DMS153 treated with DMSO at 0.1 percent for 48 hours (cell line): ENCODE measurements at regions not wholly inside any gene's neighbourhood (a gene's known extent, or its start where the extent isn't known, plus 50 kb on each side); places are given as distances from the start of the nearest gene placed in this dataset.
A peak's percentile ranks its signal among the peaks of the same experiment; 100 is the strongest.

Experiments used
- DNase-seq: peaks from one replicate; lab custom pipeline; 2025; ENCODE audit not compliant: unreplicated experiment; lab: John Stamatoyannopoulos, UW

DNA sequence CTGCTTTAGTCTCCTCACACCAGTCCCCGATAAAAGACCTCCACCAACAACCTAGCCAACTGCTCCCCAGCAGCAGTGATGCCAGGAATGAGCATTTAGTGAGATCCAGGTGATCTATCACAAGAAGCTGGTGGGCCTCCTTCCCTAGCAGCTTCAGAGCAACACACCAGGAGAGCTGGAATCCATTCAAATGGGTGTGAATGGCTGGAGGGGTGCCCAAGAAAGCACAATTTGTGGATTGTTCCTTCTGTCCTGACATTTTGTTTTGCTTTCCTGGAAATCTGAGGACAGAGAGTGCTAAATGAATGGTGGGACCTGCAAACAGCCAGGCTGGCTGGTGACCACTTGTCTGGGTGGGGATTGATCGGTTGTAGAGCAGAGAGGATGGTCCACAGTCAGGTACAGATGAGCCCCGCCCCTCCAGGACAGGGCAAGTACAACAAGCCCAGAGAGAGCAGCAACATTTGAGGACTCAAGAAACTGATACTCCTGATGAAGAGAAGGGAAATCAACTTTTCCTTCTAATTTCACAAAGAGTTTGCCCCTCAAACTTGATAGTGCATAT, 316.8 kb downstream of the VPS13C start:
- no peak for DNase-seq

DNA sequence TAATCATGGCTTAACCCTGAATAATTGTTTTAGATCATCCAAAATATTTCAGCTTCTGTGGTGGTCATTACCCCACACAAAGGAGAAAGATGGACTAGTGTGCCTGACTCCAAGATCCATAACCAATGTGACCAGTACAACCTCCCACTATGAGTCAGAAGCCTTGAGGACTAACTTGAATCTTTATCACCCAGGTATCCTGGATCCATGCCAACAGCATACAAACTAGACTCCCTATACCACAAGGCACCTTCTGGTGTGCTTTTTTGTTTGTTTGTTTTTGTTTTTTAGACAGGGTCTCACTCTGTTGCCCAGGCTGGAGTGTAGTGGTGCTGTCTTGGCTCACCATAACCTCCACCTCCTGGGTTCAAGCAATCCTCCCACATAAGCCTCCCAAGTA, 317.7 kb downstream of the VPS13C start:
- DNase-seq = no peak

DNA sequence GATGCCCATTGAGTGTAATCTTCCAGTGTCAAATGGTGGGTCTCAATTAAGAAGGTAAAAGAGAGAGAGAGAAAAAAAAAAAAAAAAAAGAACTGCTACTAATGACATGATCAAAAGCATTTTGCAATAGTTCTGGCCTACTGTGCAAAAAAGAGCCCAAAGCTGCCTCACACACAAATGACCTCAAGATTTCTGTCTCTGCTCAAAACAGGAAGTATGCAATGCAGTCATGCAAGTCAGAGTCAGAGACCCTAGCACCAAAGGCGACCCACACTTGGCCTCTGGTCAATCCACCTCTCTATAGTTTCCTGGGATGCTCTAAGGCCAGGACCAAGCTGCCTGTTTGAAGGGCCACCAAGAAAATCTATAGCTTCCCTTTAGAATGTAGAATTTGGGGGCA, 323.5 kb downstream of the VPS13C start:
- no peak for DNase-seq

DNA sequence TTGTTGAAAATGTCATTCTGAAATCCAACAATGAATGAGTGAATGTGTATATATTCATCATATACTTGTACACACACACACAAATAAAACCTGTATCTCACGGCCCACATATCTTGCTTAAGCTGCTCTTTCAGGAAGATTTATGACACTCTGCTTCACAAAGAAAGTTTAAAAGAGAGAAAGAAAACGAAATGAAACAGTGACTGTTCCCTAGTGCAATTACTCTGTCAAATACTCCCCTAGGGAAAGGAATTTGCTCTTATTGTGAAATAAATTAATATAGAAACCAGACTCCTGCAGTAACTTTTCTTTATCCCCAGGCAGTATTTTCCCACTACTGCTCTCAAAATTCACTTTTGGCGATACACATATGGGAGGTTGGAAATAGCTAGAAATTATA, 329.1 kb downstream of the VPS13C start:
- no peak for DNase-seq

DNA sequence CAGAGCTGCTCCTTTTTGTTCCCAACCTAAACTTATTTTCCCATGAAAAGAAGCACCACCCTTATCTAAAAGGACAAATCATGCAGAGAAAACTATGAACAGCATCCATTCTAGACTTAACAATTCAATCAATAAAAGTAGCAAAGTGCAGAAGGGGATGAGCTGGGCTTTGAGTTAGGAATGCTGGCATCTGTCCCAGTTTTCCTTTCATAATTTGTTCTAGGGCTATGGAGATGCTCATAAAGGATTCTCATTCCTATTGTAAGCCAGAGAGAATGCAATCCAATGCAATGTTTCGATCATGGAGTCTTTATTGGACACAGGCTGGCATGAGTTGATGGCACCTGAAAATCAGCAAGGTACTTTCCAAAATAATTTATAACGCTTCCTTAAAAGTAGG, 330.6 kb downstream of the VPS13C start:
- DNase-seq = no peak

DNA sequence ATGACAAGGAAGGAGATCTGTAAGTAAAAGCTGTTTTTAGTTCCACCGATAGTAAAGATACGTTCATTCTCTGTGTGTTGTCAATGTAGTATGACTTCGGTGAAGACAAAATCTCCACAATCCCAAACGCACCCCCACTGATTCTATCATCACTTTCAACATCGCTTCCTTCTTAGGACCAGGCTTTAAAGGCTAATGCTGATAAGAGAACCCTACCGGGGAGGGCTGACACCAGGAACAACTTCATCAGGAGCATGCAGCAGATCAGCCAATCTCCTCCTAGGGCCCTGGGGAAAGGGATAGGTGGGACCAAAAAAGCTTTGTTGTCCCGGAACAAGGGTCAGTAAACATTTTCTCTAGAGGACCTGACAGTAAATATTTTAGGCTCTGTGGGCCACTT, 334.1 kb downstream of the VPS13C start:
- no peak for DNase-seq

DNA sequence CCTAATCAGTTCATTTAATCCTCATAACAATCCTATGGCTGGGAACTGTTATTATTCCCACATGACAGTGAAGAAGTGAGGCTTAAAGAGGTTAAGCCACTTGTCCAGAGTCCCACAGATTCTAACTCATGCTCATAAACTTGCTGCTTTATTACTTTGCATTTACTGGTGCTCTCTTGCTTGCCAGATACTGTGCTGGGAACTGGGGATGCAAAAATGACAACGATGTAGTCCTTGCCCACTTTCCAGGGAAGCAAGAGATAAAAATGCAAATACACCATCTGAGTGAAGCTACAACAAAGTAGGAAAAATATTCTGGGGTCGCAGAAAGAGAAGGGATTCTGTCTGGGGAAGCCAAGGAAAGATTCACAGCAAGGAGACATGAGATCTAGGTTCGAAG, 335.0 kb downstream of the VPS13C start:
- no peak for DNase-seq

DNA sequence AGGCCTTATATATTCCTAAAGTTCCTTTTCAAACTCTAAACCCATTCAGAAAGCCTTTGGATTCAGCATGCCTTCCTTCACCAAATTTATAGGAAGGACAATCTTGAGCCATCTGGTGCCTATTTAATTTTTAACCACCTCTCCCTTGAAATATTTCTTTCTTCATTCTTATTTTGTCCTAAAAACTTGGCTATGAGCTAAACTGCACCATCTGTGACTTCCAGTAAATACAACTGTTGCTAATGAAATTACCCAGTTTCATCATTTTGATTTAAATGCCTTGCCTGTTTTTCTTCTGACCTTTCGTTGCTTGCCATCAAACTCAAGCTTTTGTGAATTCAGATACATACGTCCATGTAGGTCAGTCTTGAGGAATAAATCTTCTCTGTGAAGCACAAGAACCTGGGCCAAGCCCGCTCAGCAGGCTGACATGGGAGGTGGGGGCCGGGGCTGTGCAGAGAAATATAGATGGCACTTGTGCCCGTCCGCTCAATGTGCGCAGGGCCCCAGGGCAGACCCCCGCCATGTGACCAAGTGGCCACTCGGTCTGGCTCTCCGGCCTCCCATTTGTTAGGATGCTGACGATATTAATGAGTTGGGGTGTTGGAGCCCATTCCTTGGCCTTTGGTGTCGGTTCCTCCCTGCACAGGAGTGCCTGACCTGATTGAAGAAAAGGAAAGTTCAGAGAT, 335.9 kb downstream of the VPS13C start:
- no peak for DNase-seq

DNA sequence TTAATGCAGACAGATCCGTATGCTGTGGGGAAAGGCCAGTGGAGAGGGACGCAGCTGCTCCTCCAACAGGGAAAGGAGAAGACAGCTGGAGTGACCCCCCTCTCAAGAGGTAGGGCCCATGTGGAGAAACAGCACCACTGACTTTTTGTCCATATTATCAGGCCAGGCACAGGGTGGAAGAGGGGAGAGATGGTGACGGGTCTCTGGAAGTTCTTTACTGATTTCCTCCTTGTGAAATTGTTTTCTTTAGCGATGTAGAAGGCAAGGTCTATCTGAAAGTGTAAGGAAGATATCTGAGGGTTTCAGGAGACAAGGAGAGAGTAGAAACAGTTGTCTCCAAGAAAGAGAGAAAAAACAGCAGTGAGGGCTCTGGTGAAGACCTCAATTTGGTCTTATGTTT, 338.8 kb downstream of the VPS13C start:
- DNase-seq = no peak

DNA sequence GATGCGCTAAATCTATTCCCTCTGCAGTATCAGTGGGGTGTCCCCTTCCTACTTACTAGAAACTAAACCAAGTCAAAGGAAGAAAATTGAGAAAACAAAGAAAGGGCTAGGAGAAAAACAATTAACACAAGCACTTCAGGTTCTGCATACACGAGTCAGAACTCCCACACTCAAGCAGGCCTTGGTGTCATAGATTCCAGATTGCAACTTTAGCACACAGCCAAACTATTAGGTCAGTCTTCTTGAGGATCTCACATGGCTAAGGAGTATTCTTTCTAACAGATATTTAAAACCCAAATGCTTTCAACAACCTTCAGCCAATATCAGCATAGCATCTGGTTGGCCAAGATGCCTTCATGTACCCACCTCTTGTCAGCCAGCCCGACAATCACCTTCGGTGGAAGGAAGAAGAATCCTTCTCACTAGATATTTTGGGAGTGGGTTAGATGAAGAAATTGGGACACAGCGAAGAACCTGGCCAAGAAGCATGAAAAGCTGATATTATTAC, 340.0 kb downstream of the VPS13C start:
- no peak for DNase-seq

DNA sequence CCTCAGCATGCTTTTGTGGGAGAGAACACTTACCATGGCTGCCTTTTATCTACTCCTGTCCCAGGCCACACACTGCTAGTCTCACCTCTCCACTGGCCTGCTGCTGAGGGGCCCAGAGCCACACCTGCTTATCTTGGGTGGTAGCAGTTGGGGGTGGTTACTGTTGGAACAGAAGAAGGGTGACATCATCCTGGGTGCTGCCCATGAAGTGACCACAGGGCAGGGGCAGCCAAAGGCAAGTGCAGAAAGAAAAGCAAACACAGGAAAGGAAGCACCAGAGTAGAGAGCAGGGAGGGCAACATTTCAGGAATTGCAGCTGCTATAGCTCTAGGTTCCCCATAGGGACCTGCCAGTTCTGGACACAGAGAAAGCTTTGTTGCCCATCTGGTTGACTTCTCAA, 345.2 kb downstream of the VPS13C start:
- DNase-seq = no peak

DNA sequence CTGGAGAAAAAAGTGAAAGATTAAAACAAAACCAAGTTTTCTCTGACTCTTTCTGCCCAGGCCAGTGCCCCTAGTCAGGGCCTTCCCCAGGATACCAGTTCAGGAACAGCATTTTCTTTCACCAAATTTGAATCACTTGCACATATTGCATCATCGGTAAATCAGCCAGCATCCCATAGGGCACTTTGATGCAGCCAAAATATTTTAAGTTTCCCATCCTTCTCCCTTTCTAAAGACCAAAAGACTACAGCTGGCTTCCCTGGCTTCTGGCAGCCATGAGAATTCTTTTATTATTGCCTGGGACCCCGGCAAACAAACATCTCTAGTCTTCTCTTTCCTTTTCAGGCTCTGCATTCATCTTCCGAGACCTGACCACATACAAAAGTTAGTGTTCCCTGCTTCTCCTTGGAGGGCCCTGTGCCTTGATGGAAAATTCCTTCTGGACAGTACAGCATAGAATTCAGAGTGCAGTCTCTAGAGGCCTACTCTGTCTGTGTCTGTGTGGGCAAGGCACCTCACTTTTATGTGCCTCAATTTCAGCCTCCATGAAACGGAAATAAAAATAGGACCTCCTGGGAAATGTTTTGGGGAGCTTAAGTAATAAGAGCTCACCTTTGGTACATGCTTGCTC, 348.0 kb downstream of the VPS13C start:
- no peak for DNase-seq

DNA sequence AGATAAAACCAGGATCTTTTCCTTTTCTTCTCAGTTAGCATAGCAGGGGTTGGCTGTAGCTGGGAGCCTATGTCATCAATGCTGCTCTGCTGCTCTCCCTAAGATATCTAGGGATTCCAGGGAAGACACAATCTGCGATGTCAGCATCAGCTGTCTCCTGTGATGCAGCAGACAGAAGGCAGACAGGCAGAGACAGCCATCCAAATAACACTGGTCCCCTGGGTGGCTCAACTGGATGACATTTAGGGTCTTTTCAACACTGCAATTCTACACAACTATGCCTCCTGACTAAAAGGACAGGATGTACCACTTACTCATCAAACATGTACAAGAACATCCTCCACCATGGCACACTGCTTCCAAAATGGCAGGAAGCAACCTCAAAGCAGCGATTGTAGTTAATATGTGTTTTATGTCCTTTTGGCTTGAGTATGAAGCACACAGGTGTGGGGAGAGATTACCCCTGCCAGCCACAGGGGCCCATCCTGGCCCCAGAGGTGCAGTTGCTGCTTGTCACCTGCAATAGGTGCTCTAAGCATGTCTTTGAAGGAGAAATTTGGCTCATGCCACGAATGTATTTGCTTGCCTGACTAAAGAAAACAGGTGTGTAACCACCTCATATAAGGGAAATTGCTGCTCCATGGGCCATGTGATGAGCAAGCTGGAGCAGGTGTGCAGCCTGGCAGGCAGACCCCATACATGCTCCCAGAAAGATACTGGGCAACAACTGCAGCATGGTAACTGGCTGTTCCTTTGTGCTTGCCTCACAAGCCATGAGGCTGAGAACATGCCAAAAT, 357.8 kb downstream of the VPS13C start:
- peak; percentile 2 for DNase-seq

DNA sequence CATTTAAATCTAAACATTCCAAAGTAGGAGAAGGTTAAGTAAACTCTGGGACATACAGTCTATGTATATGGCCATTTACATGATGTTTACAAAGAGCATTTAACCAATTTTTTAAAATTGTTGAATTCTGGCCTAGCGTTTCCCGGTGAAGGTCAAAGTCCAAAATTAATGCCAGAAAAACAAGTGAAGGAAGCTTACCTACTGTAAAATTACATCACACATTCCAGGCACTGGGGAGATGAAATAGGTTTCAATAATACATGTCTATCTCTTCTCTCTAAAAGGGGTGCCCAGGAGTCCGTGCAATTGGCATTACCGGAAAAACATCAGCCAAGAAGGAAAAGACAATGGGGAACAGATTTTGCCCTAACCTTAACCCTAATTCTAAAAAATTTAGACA, 358.8 kb downstream of the VPS13C start:
- DNase-seq = no peak

DNA sequence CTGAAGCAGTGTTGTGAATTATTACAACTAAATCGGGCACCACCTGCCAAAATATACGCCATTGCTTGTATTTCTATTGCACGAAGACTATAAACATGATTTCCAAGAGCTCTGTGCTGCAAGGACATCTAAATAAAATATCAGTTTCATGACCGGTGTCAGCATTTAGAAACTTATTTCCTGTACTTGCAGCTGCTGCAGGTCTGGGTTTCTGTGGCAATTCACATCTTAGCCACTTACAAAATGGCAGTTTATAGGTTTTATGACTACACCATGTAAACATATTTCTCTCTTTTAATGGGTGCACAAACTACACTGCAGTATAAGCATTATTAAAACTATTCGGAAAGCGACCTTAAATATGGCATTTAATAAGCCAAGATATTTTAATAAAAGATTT, 359.4 kb downstream of the VPS13C start:
- peak; percentile 5 for DNase-seq

DNA sequence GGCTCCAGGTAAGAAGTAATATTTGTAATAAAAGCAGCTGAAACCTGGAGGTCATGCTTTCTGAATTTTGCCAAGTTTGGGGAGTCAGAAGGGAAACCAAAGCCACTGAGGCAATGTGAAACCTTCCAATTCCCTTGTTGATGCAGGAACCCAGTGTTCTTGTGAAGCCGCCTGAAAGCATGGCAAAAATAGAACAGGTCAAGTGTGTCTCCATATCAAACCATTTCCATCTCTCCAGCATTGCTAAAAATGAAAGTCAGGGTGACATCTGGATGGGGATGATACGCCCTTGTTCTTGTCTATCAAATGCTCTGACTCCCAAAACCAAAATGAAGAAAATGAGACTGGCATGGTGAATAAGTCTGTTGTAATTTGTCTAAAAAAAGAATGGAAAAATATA, 362.5 kb downstream of the VPS13C start:
- no peak for DNase-seq

DNA sequence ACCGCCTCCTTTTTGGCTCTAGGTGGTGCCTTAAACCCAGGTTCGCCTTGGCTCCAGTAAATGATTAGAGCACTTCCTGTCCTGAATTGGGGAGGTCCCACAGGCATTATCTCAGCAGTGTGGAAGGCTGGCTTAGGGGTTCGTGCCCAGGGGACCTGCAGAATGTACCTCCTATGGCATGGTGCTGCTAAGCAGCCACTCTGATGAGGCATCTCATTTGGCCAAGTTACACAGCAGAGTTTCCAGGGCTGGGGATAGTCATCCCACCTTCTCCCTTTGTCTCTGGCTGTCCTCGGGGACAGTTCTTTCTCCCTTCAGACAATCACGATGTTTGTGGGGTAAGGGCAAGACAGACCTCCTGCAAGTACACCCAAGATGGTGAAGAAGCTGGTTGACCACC, 371.2 kb downstream of the VPS13C start:
- no peak for DNase-seq

DNA sequence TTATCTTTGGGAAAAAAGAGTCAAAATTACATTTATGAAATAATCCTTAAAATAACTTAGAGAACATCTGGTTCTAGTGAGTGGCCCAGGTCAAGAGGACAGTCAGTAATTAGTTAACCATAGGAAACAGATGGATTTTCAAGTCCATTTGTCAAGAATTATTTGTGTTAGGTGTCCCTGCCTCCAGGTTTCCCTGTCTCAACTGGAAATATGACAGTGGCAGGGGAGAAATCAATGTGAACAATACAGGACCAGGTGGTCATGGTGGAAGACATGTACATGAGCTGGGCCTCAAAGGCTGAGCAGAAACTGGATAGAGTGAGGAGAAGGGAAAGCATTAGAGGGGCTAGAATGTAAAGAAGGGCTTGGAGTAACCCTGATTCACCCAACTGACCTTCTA, 372.6 kb downstream of the VPS13C start:
- DNase-seq = no peak

DNA sequence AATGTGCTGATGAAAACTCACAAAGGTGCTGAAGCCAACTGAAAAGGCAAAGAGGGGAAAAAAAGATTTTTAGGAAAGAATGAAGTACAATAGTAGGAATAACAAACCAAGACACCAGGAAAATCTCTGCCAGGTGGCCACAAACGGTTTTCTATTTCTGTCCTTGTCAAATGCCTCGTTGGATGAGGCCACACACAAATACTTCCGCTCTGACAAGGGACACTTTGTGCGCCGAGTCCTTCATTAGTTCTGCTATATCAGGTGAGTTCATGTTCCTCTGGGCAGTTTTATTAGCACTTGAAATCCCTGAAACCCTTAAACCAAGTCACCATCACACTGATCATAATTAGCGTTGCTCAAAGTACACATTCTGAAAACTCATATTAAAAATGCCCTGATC, 373.1 kb downstream of the VPS13C start:
- DNase-seq = no peak

DNA sequence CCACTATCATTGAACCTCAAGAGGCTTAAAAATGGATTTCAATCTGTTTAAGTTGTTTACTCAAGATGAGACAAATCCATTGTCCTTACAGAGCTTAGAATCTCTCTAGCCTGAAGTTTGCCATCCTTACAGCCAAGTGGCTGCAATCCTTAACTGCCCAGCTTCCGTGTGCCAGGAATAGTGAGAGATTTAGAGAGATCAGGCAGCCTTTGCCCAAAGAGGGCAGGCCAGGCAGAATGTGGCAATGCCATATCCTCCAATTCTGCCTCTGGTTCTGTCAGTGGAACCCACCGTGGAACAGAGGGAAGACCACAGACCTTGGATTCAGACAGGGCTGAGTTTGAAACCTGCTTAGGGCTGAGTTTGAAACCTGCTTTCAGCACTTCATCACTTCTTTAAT, 374.3 kb downstream of the VPS13C start:
- no peak for DNase-seq

DNA sequence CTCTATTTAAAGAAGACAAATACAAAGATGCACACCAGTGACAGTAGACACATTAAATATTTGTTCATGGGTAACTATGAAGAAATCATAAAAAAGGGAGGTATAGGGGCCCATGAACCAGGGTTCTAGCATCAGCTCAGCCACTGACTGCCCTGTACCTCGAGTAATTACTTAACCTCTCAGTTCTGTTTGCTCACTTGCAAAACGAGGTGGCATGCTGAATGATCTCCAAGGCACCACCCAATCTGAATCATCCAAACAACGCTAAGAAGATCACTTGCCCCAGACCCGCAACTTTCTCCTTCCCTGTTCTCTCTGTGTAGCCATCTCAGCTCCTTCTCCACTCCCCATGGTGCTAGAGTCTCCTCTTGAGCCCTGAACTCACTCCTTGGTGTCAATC, 374.7 kb downstream of the VPS13C start:
- DNase-seq = no peak
